ENCODE measurements at regions not wholly inside any gene's neighbourhood (a gene's known extent, or its start where the extent isn't known, plus 50 kb on each side); places are given as distances from the start of the nearest gene placed in this dataset.
A peak's percentile ranks its signal among the peaks of the same experiment; 100 is the strongest.

GRCh38 chr3:178048768-178049167, 487.5 kb upstream of the KCNMB2 start:
- DNase-seq: no peak

GRCh38 chr3:178054471-178054870, 481.8 kb upstream of the KCNMB2 start:
- DNase-seq: no peak

- DNase-seq: no peak
Observed at GRCh38 chr3:178055939-178056338, 480.3 kb upstream of the KCNMB2 start.

GRCh38 chr3:178056868-178057267, 479.4 kb upstream of the KCNMB2 start:
- no peak for DNase-seq

GRCh38 chr3:178058629-178059028, 477.6 kb upstream of the KCNMB2 start:
- no peak for DNase-seq

GRCh38 chr3:178059119-178059518, 477.1 kb upstream of the KCNMB2 start:
- DNase-seq: no peak

- no peak for DNase-seq
Observed at GRCh38 chr3:178059836-178060235, 476.4 kb upstream of the KCNMB2 start.

- DNase-seq: no peak
Observed at GRCh38 chr3:178060407-178060806, 475.8 kb upstream of the KCNMB2 start.

GRCh38 chr3:178062126-178062525, 474.1 kb upstream of the KCNMB2 start:
- DNase-seq: no peak

- no peak for DNase-seq
Observed at GRCh38 chr3:178063461-178063860, 472.8 kb upstream of the KCNMB2 start.

GRCh38 chr3:178067721-178068120, 468.5 kb upstream of the KCNMB2 start:
- DNase-seq: no peak

- DNase-seq: no peak
Observed at GRCh38 chr3:178072391-178073305, 463.6 kb upstream of the KCNMB2 start.

- no peak for DNase-seq
Observed at GRCh38 chr3:178073366-178073765, 462.9 kb upstream of the KCNMB2 start.

GRCh38 chr3:178075344-178075743, 460.9 kb upstream of the KCNMB2 start:
- no peak for DNase-seq

GRCh38 chr3:178078953-178079352, 457.3 kb upstream of the KCNMB2 start:
- no peak for DNase-seq

GRCh38 chr3:178079966-178080365, 456.3 kb upstream of the KCNMB2 start:
- DNase-seq: no peak

GRCh38 chr3:178082326-178082906, 453.8 kb upstream of the KCNMB2 start:
- DNase-seq: no peak

GRCh38 chr3:178083906-178084866, 452.1 kb upstream of the KCNMB2 start:
- no peak for DNase-seq

GRCh38 chr3:178084938-178085816, 451.1 kb upstream of the KCNMB2 start:
- DNase-seq: peak; percentile 15 to 40

- no peak for DNase-seq
Observed at GRCh38 chr3:178085817-178086123, 450.5 kb upstream of the KCNMB2 start.

GRCh38 chr3:178086144-178086825, 450.0 kb upstream of the KCNMB2 start:
- no peak for DNase-seq

- DNase-seq: no peak
Observed at GRCh38 chr3:178087376-178087775, 448.9 kb upstream of the KCNMB2 start.

All from stimulated activated CD4-positive, alpha-beta T cell treated with anti-CD3 and anti-CD28 coated beads, Interleukin-4, amount 100 ng/mL, for 4 hours (primary cell).